ENCODE measurements at regions not wholly inside any gene's neighbourhood (a gene's known extent, or its start where the extent isn't known, plus 50 kb on each side); places are given as distances from the start of the nearest gene placed in this dataset.

GRCh38 chr17:36876966-36877365 lies 60.3 kb upstream of the LHX1 start:
- H3K4me1 Mint-ChIP-seq, result peaks cover 6% of the 10 kb centered on the region
- peaks cover 4% of the 10 kb centered on the region; the same call in 1 of the 2 replicates for H3K27me3 Mint-ChIP-seq (ENCODE audit: low read depth)
- no peak overlapping the region for H3K27ac Mint-ChIP-seq
- H3K4me3 Mint-ChIP-seq, result no peak overlapping the region
- TF ChIP-seq MYBL2 (CRISPR knock-in tag; IDR thresholded peaks at IDR 0.05) (no peak), PRDM15 (CRISPR knock-in tag; IDR thresholded peaks at IDR 0.05) (peak; percentile 56; the same call in 1 of the 2 replicates)
- ChIA-PET POLR2A (no interaction called here), CTCF (no interaction called here)
- peaks cover 16% of the 10 kb centered on the region for H3K9me3 Mint-ChIP-seq
- no peak for ATAC-seq
- H3K36me3 Mint-ChIP-seq, result no peaks in the 10 kb centered on the region
- no peak for DNase-seq (ENCODE audit: low spot score)

GRCh38 chr17:36877771-36878170 lies 59.5 kb upstream of the LHX1 start:
- peaks cover 9% of the 10 kb centered on the region for H3K27me3 Mint-ChIP-seq (ENCODE audit: low read depth)
- ChIA-PET CTCF (no interaction called here), POLR2A (no interaction called here)
- ATAC-seq (peak; percentile 71; the same call in 1 of the 2 replicates), DNase-seq (ENCODE audit: low spot score) (no peak)
- TF ChIP-seq CREM (CRISPR knock-in tag; IDR thresholded peaks at IDR 0.05) (no peak), NR3C1 (CRISPR knock-in tag; conservative IDR thresholded peaks at IDR 0.05; ENCODE audit: low read depth) (no peak), ATF6 (CRISPR knock-in tag; IDR thresholded peaks at IDR 0.05) (no peak), CBFB (CRISPR knock-in tag; IDR thresholded peaks at IDR 0.05; ENCODE audit: low read depth) (no peak), JAZF1 (CRISPR knock-in tag; IDR thresholded peaks at IDR 0.05) (no peak), SMAD3 (CRISPR knock-in tag; IDR thresholded peaks at IDR 0.05; ENCODE audit: borderline replicate concordance) (no peak), OVOL2 (CRISPR knock-in tag; IDR thresholded peaks at IDR 0.05; ENCODE audit: borderline replicate concordance) (no peak), ZNF532 (CRISPR knock-in tag; IDR thresholded peaks at IDR 0.05; ENCODE audit: borderline replicate concordance) (no peak), TEAD1 (CRISPR knock-in tag; IDR thresholded peaks at IDR 0.05) (no peak), ATF2 (CRISPR knock-in tag; IDR thresholded peaks at IDR 0.05; ENCODE audit: borderline replicate concordance, low read depth) (no peak), RORB (CRISPR knock-in tag; IDR thresholded peaks at IDR 0.05) (no peak), TP53 (CRISPR knock-in tag; IDR thresholded peaks at IDR 0.05) (no peak), AFF4 (CRISPR knock-in tag; IDR thresholded peaks at IDR 0.05; ENCODE audit: borderline replicate concordance) (no peak), MLX (CRISPR knock-in tag; IDR thresholded peaks at IDR 0.05) (no peak), NFATC4 (CRISPR knock-in tag; IDR thresholded peaks at IDR 0.05) (no peak), NR1H2 (CRISPR knock-in tag; IDR thresholded peaks at IDR 0.05) (no peak)
- H3K9me3 Mint-ChIP-seq, result peaks cover 19% of the 10 kb centered on the region
- no peak overlapping the region for H3K27ac Mint-ChIP-seq
- H3K4me1 Mint-ChIP-seq, result peaks cover 6% of the 10 kb centered on the region
- H3K4me3 Mint-ChIP-seq, result no peak overlapping the region
- 0 out of 2 replicates have a peak, but pooled peaks cover 3% of the 10 kb centered on the region for H3K36me3 Mint-ChIP-seq

All from WTC11 (cell line).